NB4 (cell line): ENCODE measurements at regions not wholly inside any gene's neighbourhood (a gene's known extent, or its start where the extent isn't known, plus 50 kb on each side); places are given as distances from the start of the nearest gene placed in this dataset.
"Not testable (repeated sequence)": the region's sequence is repeated elsewhere in the genome, so short reads cannot be mapped to it uniquely, and the experiment has no call there.

ENCODE experiments used
- DNase-seq: peaks from one replicate; pipeline ENCODE4 v3.0.0; 2010; ENCODE audit warnings: low read depth
- H3K4me3 ChIP-seq: one replicate; pipeline ENCODE4 v1.5.1; 2011; ENCODE audit warnings: mild to moderate bottlenecking, low read depth, low read length, moderate library complexity
- CTCF ChIP-seq: IDR thresholded peaks from one replicate; pipeline ENCODE4 v1.5.1; 2012; ENCODE audit warnings: low read depth, low read length
- MAX ChIP-seq: IDR thresholded peaks from 2 replicates; pipeline ENCODE4 v1.6.1; 2011; ENCODE audit warnings: low read depth, low read length
- MYC ChIP-seq: IDR thresholded peaks from 2 replicates; pipeline ENCODE4 v1.6.1; 2011; ENCODE audit warnings: low read depth, low read length
- POLR2A ChIP-seq: IDR thresholded peaks from 2 replicates; pipeline ENCODE4 v1.6.1; 2011; ENCODE audit warnings: mild to moderate bottlenecking; ENCODE audit not compliant: insufficient read length; ENCODE audit errors: extremely low read depth

GRCh38 chr14:38583471-38583870, 327.6 kb upstream of the CLEC14A start:
- no peak for DNase-seq
- no peak overlapping the region for H3K4me3 ChIP-seq
- no peak for TF ChIP-seq CTCF
- TF ChIP-seq MYC = no peak
- TF ChIP-seq MAX = no peak
- no peak for TF ChIP-seq POLR2A

GRCh38 chr14:38578278-38578681, 322.4 kb upstream of the CLEC14A start:
- DNase-seq = peak; percentile 68
- no peak for TF ChIP-seq POLR2A
- TF ChIP-seq MYC = no peak
- TF ChIP-seq MAX = no peak
- TF ChIP-seq CTCF = no peak
- H3K4me3 ChIP-seq = no peak overlapping the region

GRCh38 chr14:38567703-38568102, 311.8 kb upstream of the CLEC14A start:
- no peak for DNase-seq
- TF ChIP-seq MAX = no peak
- no peak for TF ChIP-seq POLR2A
- no peak for TF ChIP-seq MYC
- H3K4me3 ChIP-seq = no peak overlapping the region

- TF ChIP-seq CTCF (no peak), MYC (no peak), MAX (no peak), POLR2A (no peak)
- no peak for DNase-seq
- no peak overlapping the region for H3K4me3 ChIP-seq
Measured at GRCh38 chr14:38561657-38562056, 305.8 kb upstream of the CLEC14A start.

- no peak for DNase-seq
- H3K4me3 ChIP-seq = no peak overlapping the region
- TF ChIP-seq CTCF (no peak), MYC (no peak), MAX (no peak), POLR2A (no peak)
Measured at GRCh38 chr14:38559711-38560110, 303.8 kb upstream of the CLEC14A start.

GRCh38 chr14:38557391-38557790, 301.5 kb upstream of the CLEC14A start:
- not testable (repeated sequence) for DNase-seq, H3K4me3 ChIP-seq

GRCh38 chr14:38556252-38556651, 300.4 kb upstream of the CLEC14A start:
- no peak for DNase-seq
- no peak for TF ChIP-seq CTCF
- no peak for TF ChIP-seq POLR2A
- no peak for TF ChIP-seq MAX
- TF ChIP-seq MYC = no peak
- no peak overlapping the region for H3K4me3 ChIP-seq
